ENCODE measurements at regions not wholly inside any gene's neighbourhood (a gene's known extent, or its start where the extent isn't known, plus 50 kb on each side); places are given as distances from the start of the nearest gene placed in this dataset.

DNA sequence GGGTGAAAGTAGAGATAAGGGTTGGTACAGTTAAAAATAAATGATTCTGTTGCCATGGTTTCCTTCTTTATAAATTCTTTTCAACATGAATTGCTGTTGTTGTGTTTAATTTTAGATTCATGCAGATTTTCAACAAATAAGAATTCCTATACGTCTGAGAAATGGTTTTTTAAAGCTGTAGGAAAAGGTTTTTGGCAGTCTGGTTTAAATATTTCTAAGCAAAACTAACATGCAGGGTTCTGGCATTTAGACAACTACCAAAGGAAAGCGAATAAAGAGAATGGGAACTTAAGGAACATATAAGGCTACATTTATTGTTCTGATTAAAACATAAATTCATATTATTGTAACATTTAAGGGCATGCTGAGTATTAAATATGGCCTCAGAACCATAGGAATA is 203.0 kb upstream of the MIR17HG start:
- DNase-seq: no peak

DNA sequence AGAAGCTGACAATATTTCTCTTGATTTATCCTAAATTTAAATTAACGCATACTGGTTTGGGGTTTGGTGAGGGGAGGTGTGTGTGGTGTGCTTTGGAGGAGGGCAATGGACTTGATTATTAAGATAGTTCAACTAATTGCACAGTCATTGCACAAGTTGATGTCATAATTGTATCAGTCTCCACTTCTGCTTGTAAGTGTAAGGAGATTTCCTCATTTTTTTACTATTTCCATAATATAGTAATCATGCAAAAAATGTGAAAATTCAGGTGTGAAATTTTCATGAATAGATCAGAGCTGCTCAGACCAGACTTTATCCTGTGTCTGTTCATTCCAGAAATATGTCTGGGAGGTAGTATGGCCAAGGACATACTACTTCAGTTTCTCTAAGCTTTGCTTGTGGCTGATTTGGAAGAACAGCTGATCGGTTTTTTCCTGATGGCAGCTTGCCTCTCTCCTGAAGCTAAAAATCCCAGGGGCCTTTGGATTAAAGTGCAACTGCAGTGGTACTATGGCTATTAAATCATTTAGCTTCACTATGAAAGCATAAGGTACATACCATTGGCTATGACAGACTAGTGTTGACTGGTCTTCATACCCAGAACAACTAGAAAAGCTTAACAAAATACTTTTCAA is 201.8 kb upstream of the MIR17HG start:
- DNase-seq: no peak

DNA sequence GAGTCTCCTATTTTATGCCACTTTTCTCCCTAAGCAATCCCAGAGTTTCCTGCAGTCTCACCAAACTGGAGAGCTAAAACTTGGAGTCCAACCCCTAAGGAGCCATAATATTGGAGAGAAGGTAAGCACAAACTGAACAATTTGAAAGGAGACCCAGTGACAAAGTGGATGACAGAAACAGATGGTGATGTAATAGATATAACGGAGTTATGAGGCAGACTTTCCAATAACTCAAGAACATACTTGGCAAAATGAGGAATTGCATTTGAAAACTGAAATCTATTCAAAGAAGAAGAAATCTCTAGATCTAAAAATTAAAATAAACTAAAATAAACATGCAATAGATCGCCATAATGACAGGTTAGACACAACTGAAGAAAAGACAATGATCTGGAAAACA is 200.9 kb upstream of the MIR17HG start:
- DNase-seq: no peak

DNA sequence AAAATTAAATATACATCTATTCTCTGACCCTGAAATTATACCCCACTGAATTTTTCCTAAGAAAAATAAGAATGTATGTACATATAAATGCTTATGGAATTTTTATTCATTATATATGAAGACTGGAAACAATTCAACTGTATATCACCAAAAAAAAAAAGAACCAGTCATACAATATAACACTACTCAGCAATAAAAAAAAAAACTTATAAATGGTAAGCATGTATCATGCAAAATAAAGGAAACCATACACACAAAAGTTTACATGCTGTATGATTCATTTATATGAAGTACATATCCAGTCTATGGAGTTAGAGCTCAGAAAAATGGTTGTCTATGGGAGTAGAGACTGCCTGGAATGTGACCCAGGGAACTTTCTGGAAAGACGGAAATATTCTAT is 199.4 kb upstream of the MIR17HG start:
- no peak for DNase-seq

DNA sequence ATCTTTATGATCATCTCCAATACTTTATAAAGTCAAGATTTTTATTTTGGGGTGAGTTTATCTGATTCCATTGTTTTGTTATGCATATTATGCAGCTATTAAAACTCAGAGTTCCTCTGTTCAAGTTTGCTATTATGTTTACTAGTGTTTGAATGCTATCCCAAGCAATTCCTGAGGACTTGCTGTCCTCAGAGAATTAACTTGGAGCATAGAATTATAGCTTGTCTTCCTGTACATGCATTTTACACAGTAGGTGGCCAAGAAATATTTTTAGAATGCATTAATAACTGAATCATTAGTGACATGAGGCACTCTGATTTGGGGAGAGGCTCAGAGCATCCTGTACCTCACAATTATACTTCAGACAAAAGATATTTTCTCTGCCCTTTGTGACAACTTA is 195.6 kb upstream of the MIR17HG start:
- DNase-seq: no peak

DNA sequence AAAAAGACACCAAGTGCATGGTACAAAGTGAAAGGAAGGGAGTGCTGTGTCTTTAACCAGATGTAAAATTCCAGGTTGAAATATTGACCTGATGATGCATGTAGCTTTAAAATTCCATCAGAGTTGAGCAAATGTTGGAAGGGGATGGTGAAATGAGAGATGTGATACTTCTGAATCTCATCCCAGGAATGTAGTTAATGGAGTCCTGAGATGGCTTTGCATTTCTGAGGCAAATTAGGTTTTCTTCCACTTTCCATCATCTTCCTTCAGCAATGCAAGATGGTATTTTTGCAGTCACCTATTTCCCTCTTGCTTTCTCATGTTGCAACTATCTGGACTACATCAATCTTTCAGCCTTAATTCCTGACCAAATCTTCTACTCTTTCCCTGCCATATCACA is 194.1 kb upstream of the MIR17HG start:
- no peak for DNase-seq

DNA sequence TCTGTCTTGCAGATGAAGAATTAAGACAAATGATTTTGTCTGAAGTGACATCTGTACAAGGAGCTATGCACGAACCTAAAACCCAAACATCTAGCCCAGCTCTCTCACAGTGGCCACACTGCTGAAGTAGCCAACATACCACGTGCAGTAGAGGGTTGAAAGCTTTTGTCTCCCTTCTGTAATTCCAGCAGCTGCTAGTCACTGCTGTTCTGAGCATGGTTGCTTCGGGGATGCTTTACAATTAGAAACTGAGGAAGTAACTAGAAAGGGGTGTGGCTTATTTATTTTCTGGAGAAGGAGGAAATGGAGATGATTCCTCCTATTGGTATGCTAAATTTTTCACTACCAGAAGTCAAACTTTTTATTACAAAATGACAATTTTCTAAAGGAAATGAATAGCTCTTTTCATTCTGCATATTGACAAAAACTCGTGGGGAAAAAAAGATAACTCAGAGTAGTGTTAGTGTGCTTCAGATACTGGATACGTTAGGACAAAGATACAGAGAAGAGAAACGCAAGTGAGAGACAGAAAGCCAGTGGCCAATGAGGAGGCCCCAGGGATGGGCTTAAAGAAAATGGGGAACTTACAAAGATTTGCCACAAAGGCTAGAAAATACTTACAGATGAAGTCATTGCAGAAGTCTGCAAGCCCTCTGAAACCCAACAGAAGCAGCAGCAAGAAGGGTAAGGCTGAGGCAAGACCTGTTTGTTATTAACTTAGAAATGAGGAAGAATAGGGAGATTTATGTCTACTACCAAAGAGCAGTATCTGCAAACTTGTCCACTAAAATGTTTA is 192.7 kb upstream of the MIR17HG start:
- no peak for DNase-seq

DNA sequence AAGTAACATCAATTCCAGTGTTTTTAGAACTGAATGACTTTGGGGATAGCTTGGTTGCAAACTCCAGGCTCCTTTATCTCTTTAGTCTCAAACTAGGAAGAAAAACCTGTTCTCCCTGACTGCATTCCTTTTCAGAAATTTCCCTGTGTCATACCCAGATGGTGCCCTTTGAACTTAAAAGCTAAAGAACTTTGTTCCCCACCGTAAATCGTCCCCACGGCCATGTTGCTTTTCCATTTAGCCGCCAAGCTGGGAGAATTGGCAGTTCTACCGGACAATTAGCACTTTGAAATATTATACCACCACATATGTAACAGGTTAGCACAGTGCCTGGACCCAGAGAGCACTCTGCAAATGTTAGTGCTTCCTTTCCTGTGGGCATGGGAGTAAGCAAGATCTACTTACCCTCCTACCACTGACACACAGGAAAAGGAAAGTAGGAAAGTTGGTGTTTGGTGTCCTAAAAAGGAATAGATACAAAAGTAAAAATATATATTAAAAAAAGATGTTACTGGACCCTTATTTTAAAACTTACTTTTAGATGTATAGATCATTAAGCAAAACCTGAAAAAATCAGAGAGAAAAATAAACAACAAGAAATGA is 191.9 kb upstream of the MIR17HG start:
- DNase-seq: no peak

DNA sequence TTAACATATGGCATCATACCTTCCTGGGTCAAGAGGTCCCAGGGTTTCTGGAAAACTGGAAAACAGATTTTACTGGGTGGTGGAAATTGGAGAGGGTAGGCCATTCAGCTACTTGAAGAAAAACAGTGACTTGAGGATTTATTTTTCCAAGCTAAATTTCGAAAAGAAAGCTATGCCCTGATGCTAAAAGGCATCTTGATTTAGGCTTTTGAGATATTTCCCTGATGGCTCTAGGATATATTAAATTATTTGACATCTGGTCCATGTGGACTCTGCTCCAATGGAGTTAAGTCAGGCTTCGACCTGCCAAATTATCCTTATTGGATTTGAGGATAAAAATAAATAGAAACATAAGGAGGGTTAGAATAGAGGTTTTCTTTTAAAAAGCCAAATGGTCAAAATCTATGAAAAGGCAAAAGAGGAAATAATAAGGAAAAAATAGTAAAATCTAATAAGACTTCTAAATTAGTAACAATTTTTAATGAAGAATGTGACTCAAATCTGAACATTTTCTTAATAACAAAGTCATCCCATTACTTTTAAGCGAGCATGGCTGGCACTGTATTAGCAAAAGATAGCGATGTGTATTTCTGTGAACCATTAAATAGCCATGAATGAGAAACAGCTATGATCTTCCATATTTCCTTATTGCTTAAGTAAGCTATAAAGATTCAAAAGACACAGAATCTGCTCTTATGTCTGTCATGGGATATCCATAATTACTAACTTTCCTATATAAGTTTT is 190.0 kb upstream of the MIR17HG start:
- no peak for DNase-seq

DNA sequence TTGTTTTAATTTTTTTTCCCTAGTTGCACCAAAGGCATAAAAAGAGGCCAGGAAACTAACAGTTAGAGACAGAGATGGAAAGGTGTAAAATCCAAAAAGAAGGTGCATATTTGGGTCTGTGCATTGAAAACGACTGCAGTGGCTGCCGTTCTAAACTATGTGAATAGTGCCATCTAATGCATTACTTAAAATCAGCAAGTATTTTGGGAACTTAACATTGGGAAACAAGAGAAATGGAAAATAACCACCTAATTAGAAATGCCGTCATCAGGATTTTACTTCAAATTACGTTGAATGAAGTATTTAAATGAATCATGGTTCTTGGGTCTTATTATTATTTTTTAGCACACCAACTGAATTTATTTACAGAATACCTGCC is 189.5 kb upstream of the MIR17HG start:
- no peak for DNase-seq

DNA sequence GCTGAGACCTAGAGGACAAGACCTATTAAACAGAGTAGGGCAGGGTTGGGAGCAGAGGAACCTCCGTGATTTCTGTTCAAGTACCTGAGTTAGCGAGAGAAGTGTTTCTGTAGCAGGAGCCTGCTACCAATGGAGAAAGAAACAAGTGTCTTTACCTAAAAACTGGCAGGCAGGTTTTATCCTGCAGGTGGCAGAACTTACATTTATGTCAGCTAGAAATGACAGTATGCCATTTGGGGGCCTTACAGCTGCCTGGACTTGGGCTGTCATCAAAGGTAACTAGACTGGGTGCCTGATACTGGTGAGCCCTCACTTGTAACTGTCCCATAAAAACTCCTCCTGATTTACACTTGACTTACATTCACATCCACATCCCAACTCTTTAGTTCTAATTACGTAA is 185.3 kb upstream of the MIR17HG start:
- no peak for DNase-seq

DNA sequence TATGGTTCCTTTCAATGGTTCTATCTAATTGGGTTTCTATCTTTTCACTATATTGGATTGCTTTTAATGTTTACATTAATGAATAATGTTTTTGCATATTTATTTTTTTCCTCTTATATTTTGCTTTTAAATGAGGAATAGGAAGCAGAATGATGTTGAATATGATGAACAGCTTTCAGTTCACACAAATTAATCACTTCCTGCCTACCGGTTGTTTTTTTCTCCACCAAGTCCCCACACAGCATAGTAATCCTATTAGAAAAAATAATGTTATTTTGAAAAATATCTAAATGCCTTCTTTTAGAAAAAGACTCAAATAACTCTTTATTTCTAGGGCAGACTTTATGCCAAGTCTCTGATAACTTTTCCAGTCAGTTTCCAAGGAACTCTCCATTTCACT is 184.9 kb upstream of the MIR17HG start:
- DNase-seq: no peak

DNA sequence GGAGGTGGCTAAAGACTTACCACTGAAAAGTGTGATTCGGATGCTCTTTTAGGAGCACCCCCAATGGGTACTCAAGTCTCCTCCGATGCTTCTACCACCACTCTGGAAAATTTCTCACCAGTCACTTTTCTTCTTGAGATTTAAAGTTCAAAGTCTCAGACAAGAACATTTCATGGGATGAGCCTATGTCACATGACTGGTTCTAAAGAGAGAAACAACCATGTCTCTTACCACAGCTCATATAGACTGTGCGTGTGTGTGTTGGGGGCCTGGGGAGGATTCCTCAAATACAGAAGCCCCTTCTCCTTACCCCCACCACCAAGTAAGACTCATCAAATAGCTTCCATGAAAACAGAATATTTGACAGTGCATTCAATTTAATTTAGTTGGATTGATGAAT is 181.7 kb upstream of the MIR17HG start:
- no peak for DNase-seq

DNA sequence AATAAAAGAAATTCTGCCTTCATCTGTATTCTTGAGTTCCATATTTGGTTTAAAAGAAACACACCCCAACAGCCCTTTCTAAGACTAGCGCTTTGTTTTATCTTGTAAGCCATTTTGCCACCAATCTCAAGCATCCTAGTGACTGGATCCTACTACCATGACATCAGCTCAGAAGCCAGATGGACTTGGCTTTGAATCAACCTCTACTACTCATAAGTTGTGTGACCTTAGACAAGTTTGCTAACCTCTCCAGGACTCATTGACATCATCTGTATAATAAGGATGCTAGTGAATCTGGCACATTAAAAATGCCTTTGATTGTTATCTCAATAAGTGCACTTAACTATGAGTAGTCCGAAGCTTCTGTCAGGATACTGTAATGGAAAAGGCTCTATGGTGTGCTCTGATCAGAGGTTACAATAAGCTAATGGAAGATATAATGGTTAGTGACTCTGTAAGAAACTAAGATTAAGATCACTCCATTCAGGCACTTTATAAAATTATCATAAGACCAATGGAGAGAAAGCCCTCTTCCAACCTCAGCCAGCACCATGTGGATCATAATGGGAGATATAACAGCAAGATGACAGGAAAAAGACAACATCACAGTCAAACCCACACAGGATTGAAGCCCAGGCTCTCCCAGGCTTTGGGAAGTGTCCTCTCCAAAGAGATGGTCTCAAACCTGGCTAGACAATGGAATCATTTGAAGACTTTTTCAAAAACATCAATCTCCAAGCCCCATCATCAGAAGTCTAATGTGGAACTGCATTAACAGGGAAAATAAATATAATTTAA is 180.6 kb upstream of the MIR17HG start:
- no peak for DNase-seq

DNA sequence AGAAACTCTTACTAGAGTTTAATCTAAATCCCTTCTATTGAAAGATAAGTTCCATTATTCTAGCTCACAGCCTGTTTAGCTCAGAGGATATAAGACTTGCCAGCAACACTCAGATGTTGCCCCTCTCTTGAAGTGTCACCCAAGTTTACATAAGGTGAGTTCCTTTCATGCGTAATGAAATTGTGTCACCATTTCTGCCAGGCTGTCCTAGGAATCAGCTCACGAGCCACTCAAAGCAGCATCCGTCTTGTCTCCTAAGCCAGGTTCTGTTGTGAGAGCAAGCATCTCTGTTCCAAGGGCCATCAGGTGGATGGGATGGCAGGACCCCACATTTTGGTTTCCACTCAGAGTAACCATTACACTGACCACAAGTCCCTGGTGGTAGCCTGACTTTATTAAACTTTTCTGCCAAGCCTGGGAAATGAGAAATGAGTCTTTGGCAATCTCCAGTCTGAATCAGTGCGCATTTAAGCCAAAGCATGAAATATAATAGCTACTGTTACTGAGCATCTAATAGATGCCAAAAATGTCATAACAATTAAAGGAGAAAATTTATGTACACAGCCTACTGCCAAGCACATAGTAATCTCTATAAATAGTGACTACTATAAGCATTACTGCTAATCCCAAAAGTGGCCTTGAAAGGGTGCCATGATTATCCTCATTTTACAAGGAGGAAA is 179.6 kb upstream of the MIR17HG start:
- DNase-seq: no peak

DNA sequence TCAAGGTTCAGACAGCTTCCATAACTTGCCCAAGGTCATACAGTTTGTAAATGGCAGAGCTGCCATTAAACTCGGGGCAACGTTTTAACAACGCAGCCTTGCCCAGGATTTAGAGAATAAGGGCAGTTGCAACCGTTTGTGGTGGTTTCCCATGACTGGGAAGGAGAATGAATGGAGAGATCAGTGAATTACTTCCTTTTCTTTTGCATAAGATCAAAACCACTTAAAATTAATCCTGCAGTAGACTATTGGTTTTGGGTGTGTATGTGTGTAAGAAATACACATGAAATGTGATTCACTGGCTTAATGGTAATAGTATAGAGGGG is 179.1 kb upstream of the MIR17HG start:
- no peak for DNase-seq

DNA sequence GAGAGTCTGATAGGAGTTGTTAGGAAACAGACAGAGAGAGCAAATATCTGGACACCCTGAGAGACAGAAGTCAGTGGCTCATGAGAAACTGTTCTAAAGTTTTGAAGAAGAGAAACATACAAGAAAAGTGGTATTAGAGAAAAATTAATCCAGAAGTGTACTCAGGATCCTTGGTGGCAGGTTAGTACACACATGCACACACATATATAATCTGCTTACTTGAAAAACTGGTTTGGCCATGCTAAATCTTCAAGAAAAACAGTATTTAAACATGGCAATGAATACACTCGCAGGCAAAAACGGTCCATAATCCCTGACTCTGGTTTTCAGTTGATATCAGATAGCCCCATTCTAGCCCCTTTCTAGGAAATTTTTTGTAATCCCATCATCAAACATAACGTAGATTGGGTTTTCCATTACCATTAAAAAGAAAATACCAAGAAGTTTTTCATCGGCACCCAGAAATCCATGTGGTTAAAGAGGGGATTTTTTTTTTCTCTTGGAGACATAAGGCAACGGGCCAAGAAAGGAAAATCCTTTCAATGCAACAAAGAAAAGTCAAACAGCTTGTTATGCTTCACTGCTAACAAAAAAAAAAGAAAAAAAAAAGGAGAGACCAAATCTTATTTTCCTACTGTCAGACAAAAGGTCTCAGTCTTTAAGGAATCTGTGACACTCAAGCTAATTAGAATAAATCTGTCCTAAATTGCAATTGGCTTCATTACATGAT is 178.0 kb upstream of the MIR17HG start:
- no peak for DNase-seq

DNA sequence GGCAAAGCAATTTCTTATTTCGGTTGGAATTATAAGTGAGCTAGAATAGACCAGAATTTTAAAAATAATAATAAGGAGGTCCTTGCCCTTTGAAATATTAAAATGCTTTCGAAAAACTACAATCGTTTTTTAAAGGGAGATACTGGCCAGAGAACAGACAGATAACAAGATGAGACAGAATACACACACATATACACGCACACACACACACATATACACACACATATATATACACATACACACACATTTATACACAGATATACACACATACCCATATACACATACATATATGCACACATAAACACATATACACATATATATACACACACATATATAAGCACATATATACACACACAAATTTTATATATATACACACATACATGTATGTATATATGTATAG is 175.3 kb upstream of the MIR17HG start:
- DNase-seq: no peak

DNA sequence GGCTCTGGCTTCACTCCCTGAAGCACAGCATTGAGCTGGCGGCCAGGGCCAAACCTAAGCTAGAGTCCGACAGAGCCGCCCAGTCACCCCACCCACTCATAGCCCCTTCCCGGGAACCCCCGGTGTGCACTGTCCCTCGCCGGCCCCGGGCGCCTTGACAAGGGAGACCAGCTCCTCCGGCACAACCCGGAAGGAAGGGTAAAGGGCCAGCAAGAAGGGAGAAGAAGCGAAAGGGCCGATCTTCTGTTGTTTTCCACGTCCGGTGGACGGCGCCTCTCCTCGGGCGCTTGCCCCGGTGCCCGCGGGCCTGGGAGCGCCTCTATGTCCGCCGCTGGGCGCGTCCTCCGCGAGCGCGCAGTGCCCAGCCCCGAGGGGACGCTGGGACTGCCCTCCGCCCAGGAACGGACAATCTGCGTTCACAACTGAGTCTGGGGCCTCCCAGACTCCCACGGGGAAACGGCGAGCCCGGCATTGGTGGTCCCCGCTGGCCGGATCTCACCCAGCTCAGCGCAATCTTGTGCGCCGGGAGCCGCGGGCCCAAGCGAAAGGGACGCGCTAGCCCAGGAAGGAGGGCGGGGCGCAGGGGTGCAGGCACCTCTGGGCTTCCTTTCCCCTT is 172.5 kb upstream of the MIR17HG start:
- DNase-seq: no peak

DNA sequence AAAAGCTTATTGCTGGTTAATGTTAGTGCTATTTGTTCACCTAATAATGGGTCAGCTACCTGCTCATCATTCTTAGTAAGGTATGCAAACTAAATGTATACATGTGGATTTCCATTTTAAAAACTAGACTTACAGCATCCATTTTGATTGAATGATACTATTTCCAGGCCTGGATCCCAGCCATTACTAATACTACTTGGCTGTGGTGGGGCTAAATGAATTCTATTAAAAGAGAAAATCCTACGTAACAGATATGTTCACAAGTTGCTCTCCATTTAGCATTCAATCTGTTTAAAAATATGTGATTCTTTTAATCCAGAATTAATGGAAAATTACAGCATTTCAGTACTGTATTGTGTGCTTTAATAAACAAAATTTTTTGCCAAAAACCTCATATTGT is 169.4 kb upstream of the MIR17HG start:
- no peak for DNase-seq

DNA sequence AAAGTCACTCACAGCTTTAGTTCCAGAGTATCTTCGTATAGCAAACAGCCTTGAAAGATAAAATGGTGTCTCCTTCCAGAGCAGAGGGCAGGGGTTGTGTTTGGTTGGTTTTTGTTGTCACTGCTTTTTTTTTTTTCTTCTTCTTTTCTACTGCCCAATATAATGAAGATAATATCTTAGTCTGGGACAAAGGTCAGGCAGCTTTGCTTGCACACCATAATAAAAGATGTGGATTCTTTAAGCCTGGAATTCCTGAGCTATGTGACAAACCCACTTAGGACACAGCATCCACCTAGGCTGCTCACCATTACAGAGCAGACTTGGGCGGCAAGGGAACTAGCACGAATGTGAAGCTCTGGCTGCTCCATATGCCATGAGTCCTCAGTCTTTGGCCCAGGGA is 165.6 kb upstream of the MIR17HG start:
- no peak for DNase-seq

Data from NCI-H2107 (cell line).